Rectal smooth muscle tissue (tissue), 1 donor: ENCODE measurements at regions not wholly inside any gene's neighbourhood (a gene's known extent, or its start where the extent isn't known, plus 50 kb on each side); places are given as distances from the start of the nearest gene placed in this dataset.

Experiments
- H3K27ac ChIP-seq: one replicate; pipeline ENCODE4 v1.7.0; 2013; ENCODE audit warnings: low read depth, low read length, inconsistent platforms
- H3K27me3 ChIP-seq: one replicate; pipeline ENCODE4 v1.7.0; 2013; ENCODE audit warnings: low read length; ENCODE audit not compliant: control insufficient read depth, insufficient read depth
- H3K36me3 ChIP-seq: one replicate; pipeline ENCODE4 v1.7.0; 2013; ENCODE audit warnings: low read length; ENCODE audit not compliant: control insufficient read depth, insufficient read depth
- H3K4me1 ChIP-seq: one replicate; pipeline ENCODE4 v1.7.0; 2013; ENCODE audit warnings: low read length; ENCODE audit not compliant: control insufficient read depth, insufficient read depth
- H3K4me3 ChIP-seq: one replicate; pipeline ENCODE4 v1.7.0; 2013; ENCODE audit warnings: low read length
- H3K9ac ChIP-seq: one replicate; pipeline ENCODE4 v1.7.0; 2013; ENCODE audit warnings: low read length

- no peaks in the 10 kb centered on the region for H3K36me3 ChIP-seq
- no peak overlapping the region for H3K27ac ChIP-seq
- no peak overlapping the region for H3K4me3 ChIP-seq
- H3K4me1 ChIP-seq = no peaks in the 10 kb centered on the region
- no peak overlapping the region for H3K9ac ChIP-seq
- no peaks in the 10 kb centered on the region for H3K27me3 ChIP-seq
Measured at GRCh38 chr19:28744014-28744413, 468.9 kb downstream of the UQCRFS1 start.

- no peak overlapping the region for H3K9ac ChIP-seq
- peaks cover 7% of the 10 kb centered on the region for H3K4me1 ChIP-seq
- no peaks in the 10 kb centered on the region for H3K36me3 ChIP-seq
- no peak overlapping the region for H3K4me3 ChIP-seq
- no peak overlapping the region for H3K27ac ChIP-seq
- H3K27me3 ChIP-seq = no peaks in the 10 kb centered on the region
Measured at GRCh38 chr19:28737021-28737895, 475.7 kb downstream of the UQCRFS1 start.

- Histone ChIP-seq H3K4me1 (peaks cover 7% of the 10 kb centered on the region), H3K4me3 (no peak overlapping the region), H3K27me3 (no peaks in the 10 kb centered on the region), H3K36me3 (no peaks in the 10 kb centered on the region), H3K27ac (no peak overlapping the region), H3K9ac (no peak overlapping the region)
Measured at GRCh38 chr19:28736528-28736927, 476.4 kb downstream of the UQCRFS1 start.

- Histone ChIP-seq H3K9ac (no peak overlapping the region), H3K36me3 (no peaks in the 10 kb centered on the region), H3K27me3 (peaks cover 3% of the 10 kb centered on the region), H3K4me1 (no peaks in the 10 kb centered on the region), H3K27ac (no peak overlapping the region), H3K4me3 (no peak overlapping the region)
Measured at GRCh38 chr19:28731577-28731976, 481.4 kb downstream of the UQCRFS1 start.

GRCh38 chr19:28730791-28731512, 482.0 kb downstream of the UQCRFS1 start:
- no peak overlapping the region for H3K9ac ChIP-seq
- H3K27me3 ChIP-seq = peaks cover 5% of the 10 kb centered on the region
- no peak overlapping the region for H3K27ac ChIP-seq
- H3K4me3 ChIP-seq = no peak overlapping the region
- no peaks in the 10 kb centered on the region for H3K4me1 ChIP-seq
- no peaks in the 10 kb centered on the region for H3K36me3 ChIP-seq

GRCh38 chr19:28727480-28728159, 485.3 kb downstream of the UQCRFS1 start:
- Histone ChIP-seq H3K4me1 (no peaks in the 10 kb centered on the region), H3K27ac (no peak overlapping the region), H3K9ac (no peak overlapping the region), H3K36me3 (no peaks in the 10 kb centered on the region), H3K27me3 (peaks cover 6% of the 10 kb centered on the region), H3K4me3 (peak overlapping the region; percentile 30)

- Histone ChIP-seq H3K9ac (no peak overlapping the region), H3K36me3 (no peaks in the 10 kb centered on the region), H3K27ac (no peak overlapping the region), H3K4me1 (no peaks in the 10 kb centered on the region), H3K27me3 (peaks cover 6% of the 10 kb centered on the region), H3K4me3 (peak overlapping the region; percentile 3)
Measured at GRCh38 chr19:28726533-28727479, 486.1 kb downstream of the UQCRFS1 start.

GRCh38 chr19:28718909-28719308, 494.0 kb downstream of the UQCRFS1 start:
- no peak overlapping the region for H3K9ac ChIP-seq
- H3K36me3 ChIP-seq = no peaks in the 10 kb centered on the region
- no peaks in the 10 kb centered on the region for H3K27me3 ChIP-seq
- H3K4me3 ChIP-seq = no peak overlapping the region
- no peak overlapping the region for H3K27ac ChIP-seq
- H3K4me1 ChIP-seq = no peaks in the 10 kb centered on the region

- Histone ChIP-seq H3K4me3 (no peak overlapping the region), H3K9ac (no peak overlapping the region), H3K36me3 (no peaks in the 10 kb centered on the region), H3K27me3 (no peaks in the 10 kb centered on the region), H3K27ac (no peak overlapping the region), H3K4me1 (no peaks in the 10 kb centered on the region)
Measured at GRCh38 chr19:28715157-28715556, 497.8 kb downstream of the UQCRFS1 start.

- H3K27ac ChIP-seq = no peak overlapping the region
- H3K9ac ChIP-seq = no peak overlapping the region
- H3K27me3 ChIP-seq = no peaks in the 10 kb centered on the region
- H3K36me3 ChIP-seq = no peaks in the 10 kb centered on the region
- H3K4me1 ChIP-seq = no peaks in the 10 kb centered on the region
- H3K4me3 ChIP-seq = no peak overlapping the region
Measured at GRCh38 chr19:28711411-28711810, 501.5 kb downstream of the UQCRFS1 start.

GRCh38 chr19:28710278-28710677, 502.7 kb downstream of the UQCRFS1 start:
- Histone ChIP-seq H3K27ac (no peak overlapping the region), H3K36me3 (no peaks in the 10 kb centered on the region), H3K9ac (no peak overlapping the region), H3K27me3 (no peaks in the 10 kb centered on the region), H3K4me1 (no peaks in the 10 kb centered on the region), H3K4me3 (no peak overlapping the region)
